ENCODE measurements at regions not wholly inside any gene's neighbourhood (a gene's known extent, or its start where the extent isn't known, plus 50 kb on each side); places are given as distances from the start of the nearest gene placed in this dataset.

- no peak overlapping the region for H3K4me3 ChIP-seq (ENCODE audit: low read length)
- H3K27ac ChIP-seq (ENCODE audit: low read length), result no peak overlapping the region
- peaks cover 11% of the 10 kb centered on the region for H3K27me3 ChIP-seq (ENCODE audit: control insufficient read depth, insufficient read depth, low read length)
- H3K36me3 ChIP-seq (ENCODE audit: control insufficient read depth, insufficient read depth, low read length), result no peaks in the 10 kb centered on the region
- H3K9me3 ChIP-seq (replicated peaks; ENCODE audit: control insufficient read depth, low read depth, low read length), result no peaks in the 10 kb centered on the region
- no peaks in the 10 kb centered on the region for H3K4me1 ChIP-seq (ENCODE audit: control insufficient read depth, insufficient read depth, low read length)
- WGBS (ENCODE audit: insufficient coverage), result 77% methylated on average over 3 of the region's 4 CpGs
- DNase-seq, result no peak
These were observed 114.8 kb upstream of the LHX5 start for GRCh38 chr12:113586461-113586860.

DNA sequence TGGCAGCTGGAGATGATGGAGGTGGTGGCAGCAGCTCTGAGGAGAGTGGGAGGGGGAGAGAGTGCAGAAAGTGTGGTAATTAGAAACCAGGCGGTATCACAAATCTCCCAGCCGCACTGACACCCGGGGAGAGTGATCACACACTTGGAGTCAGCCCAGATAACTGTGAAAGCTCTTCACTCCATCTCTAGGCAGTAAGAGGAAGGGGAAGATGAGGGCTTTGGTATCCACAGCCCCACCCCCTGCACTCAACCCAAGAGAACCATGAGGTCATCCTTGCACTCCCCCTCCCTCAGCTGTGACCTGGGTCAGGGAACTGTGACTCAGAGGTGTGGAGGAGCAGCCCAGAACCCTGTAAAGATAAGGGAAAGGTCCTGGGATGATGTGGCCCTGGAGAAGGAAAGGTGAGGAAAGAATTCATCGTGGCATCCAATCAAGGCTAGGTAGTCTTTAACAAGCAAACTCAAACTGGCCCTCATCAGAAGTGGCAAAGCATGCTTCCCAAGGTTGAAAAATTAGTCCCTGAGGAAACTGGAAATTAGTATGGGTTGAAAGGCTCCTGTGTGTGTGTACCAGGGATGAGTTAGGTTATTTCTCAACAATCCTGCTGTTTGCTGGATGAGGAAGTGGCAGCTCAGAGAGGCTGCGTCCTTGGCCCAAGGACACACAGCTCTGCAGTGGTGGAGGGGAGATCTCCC is 111.0 kb upstream of the LHX5 start:
- peaks cover 2% of the 10 kb centered on the region for H3K27me3 ChIP-seq (ENCODE audit: control insufficient read depth, insufficient read depth, low read length)
- WGBS (ENCODE audit: insufficient coverage), result 67% methylated on average over 1 of the region's 5 CpGs
- no peaks in the 10 kb centered on the region for H3K9me3 ChIP-seq (replicated peaks; ENCODE audit: control insufficient read depth, low read depth, low read length)
- no peak overlapping the region for H3K4me3 ChIP-seq (ENCODE audit: low read length)
- H3K36me3 ChIP-seq (ENCODE audit: control insufficient read depth, insufficient read depth, low read length), result no peaks in the 10 kb centered on the region
- H3K4me1 ChIP-seq (ENCODE audit: control insufficient read depth, insufficient read depth, low read length), result no peaks in the 10 kb centered on the region
- DNase-seq, result no peak
- no peak overlapping the region for H3K27ac ChIP-seq (ENCODE audit: low read length)

DNA sequence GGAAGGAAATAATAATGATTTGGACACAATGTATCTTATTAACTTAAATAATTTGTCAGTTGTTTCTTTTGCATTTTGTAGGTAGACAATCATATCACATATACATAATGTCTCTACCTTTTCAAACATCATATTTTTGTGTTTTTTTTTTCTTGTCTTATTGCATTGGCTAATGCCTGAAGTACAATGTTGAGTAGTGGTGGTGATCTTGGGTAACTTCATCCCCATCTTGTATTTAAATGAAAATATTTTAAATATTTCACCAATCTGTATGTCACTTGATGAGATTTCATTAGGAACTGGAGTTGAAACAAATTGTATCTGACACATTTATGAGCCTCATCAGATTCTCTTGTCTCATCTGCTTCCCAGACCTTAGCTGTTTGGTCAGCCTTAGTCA is 109.7 kb upstream of the LHX5 start:
- H3K27me3 ChIP-seq (ENCODE audit: control insufficient read depth, insufficient read depth, low read length), result no peaks in the 10 kb centered on the region
- H3K27ac ChIP-seq (ENCODE audit: low read length), result no peak overlapping the region
- no peak for DNase-seq
- H3K36me3 ChIP-seq (ENCODE audit: control insufficient read depth, insufficient read depth, low read length), result no peaks in the 10 kb centered on the region
- H3K9me3 ChIP-seq (replicated peaks; ENCODE audit: control insufficient read depth, low read depth, low read length), result no peaks in the 10 kb centered on the region
- no peaks in the 10 kb centered on the region for H3K4me1 ChIP-seq (ENCODE audit: control insufficient read depth, insufficient read depth, low read length)
- H3K4me3 ChIP-seq (ENCODE audit: low read length), result no peak overlapping the region

DNA sequence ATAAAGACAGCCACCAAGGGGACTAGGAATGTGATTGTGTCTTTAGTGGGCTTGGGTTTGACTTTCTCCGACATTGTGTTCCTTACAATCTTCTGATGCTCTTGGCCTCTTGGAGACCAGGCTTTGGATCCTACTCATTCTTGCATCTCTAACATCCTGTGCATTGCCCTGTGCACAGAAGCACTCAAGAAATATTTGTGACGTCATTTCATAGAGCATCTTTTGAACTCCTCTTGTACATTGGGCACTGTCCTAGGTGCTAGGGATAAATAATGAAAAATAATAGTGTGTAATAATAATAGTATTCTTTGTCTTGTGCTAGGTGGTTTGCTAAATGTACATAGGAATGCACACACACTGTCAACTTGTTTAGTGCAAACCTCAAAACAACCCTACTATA is 108.8 kb upstream of the LHX5 start:
- Histone ChIP-seq H3K27me3 (ENCODE audit: control insufficient read depth, insufficient read depth, low read length) (no peaks in the 10 kb centered on the region), H3K36me3 (ENCODE audit: control insufficient read depth, insufficient read depth, low read length) (no peaks in the 10 kb centered on the region), H3K27ac (ENCODE audit: low read length) (no peak overlapping the region), H3K4me3 (ENCODE audit: low read length) (no peak overlapping the region), H3K4me1 (ENCODE audit: control insufficient read depth, insufficient read depth, low read length) (no peaks in the 10 kb centered on the region), H3K9me3 (replicated peaks; ENCODE audit: control insufficient read depth, low read depth, low read length) (no peaks in the 10 kb centered on the region)
- no CpG with 5 or more reads among the region's 2 CpGs for WGBS (ENCODE audit: insufficient coverage)
- DNase-seq, result no peak

- Histone ChIP-seq H3K9me3 (replicated peaks; ENCODE audit: control insufficient read depth, low read depth, low read length) (no peaks in the 10 kb centered on the region), H3K36me3 (ENCODE audit: control insufficient read depth, insufficient read depth, low read length) (no peaks in the 10 kb centered on the region), H3K4me1 (ENCODE audit: control insufficient read depth, insufficient read depth, low read length) (no peaks in the 10 kb centered on the region), H3K27me3 (ENCODE audit: control insufficient read depth, insufficient read depth, low read length) (peaks cover 5% of the 10 kb centered on the region), H3K4me3 (ENCODE audit: low read length) (no peak overlapping the region), H3K27ac (ENCODE audit: low read length) (no peak overlapping the region)
- 20% methylated on average over 1 of the region's 7 CpGs for WGBS (ENCODE audit: insufficient coverage)
- DNase-seq, result no peak
These were observed 105.9 kb upstream of the LHX5 start for GRCh38 chr12:113577464-113578129.

- DNase-seq, result no peak
- H3K27me3 ChIP-seq (ENCODE audit: control insufficient read depth, insufficient read depth, low read length), result peaks cover 5% of the 10 kb centered on the region
- no peaks in the 10 kb centered on the region for H3K9me3 ChIP-seq (replicated peaks; ENCODE audit: control insufficient read depth, low read depth, low read length)
- no peak overlapping the region for H3K27ac ChIP-seq (ENCODE audit: low read length)
- no peak overlapping the region for H3K4me3 ChIP-seq (ENCODE audit: low read length)
- H3K36me3 ChIP-seq (ENCODE audit: control insufficient read depth, insufficient read depth, low read length), result no peaks in the 10 kb centered on the region
- WGBS (ENCODE audit: insufficient coverage), result 74% methylated on average over 10 of the region's 10 CpGs
- no peaks in the 10 kb centered on the region for H3K4me1 ChIP-seq (ENCODE audit: control insufficient read depth, insufficient read depth, low read length)
These were observed 103.7 kb upstream of the LHX5 start for GRCh38 chr12:113575386-113575785.

DNA sequence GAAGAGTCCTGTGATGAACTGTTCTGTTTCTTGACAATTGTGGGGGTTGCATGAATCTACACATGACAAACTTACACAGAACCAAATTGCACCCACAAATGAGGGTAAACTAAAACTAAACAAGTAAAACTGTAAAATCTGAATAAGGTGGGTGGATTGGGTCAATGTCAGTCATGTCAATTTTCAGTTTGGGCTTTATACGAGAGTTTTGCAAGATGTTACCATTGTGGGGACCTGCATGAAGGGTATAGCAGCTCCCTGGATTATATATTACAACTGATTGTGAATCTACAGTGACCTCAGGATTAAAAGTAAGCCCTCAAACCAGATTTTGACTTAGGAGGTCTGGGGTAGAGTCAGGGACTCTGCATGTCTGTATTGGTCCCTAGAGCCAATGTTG is 101.5 kb upstream of the LHX5 start:
- H3K27me3 ChIP-seq (ENCODE audit: control insufficient read depth, insufficient read depth, low read length), result peaks cover 8% of the 10 kb centered on the region
- H3K9me3 ChIP-seq (replicated peaks; ENCODE audit: control insufficient read depth, low read depth, low read length), result no peaks in the 10 kb centered on the region
- H3K36me3 ChIP-seq (ENCODE audit: control insufficient read depth, insufficient read depth, low read length), result no peaks in the 10 kb centered on the region
- no peak overlapping the region for H3K4me3 ChIP-seq (ENCODE audit: low read length)
- no peak for DNase-seq
- no peak overlapping the region for H3K27ac ChIP-seq (ENCODE audit: low read length)
- no CpG with 5 or more reads among the region's 1 CpG for WGBS (ENCODE audit: insufficient coverage)
- H3K4me1 ChIP-seq (ENCODE audit: control insufficient read depth, insufficient read depth, low read length), result no peaks in the 10 kb centered on the region

DNA sequence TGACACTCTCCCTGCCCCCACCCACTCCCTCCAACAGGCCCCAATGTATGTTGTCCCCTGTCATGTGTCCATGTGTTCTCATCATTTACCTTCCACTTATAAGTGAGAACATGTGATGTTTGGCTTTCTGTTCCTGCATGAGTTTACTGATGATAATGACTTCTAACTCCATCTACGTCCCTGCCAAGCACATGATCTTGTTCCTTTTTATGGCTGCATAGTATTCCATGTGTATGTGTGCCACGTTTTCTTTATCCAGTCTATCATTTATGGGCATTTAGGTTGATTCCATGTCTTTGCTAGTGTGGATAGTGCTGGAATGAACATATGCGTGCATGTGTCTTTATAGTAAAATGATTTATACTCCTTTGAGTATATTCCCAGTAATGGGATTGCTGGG is 100.0 kb upstream of the LHX5 start:
- H3K36me3 ChIP-seq (ENCODE audit: control insufficient read depth, insufficient read depth, low read length), result no peaks in the 10 kb centered on the region
- peaks cover 12% of the 10 kb centered on the region for H3K27me3 ChIP-seq (ENCODE audit: control insufficient read depth, insufficient read depth, low read length)
- H3K4me3 ChIP-seq (ENCODE audit: low read length), result no peak overlapping the region
- H3K9me3 ChIP-seq (replicated peaks; ENCODE audit: control insufficient read depth, low read depth, low read length), result no peaks in the 10 kb centered on the region
- H3K27ac ChIP-seq (ENCODE audit: low read length), result no peak overlapping the region
- no peak for DNase-seq
- H3K4me1 ChIP-seq (ENCODE audit: control insufficient read depth, insufficient read depth, low read length), result no peaks in the 10 kb centered on the region
- WGBS (ENCODE audit: insufficient coverage), result no CpG with 5 or more reads among the region's 3 CpGs

- peaks cover 19% of the 10 kb centered on the region for H3K27me3 ChIP-seq (ENCODE audit: control insufficient read depth, insufficient read depth, low read length)
- 44% methylated on average over 12 of the region's 17 CpGs for WGBS (ENCODE audit: insufficient coverage)
- DNase-seq, result no peak
These were observed 98.1 kb upstream of the LHX5 start for GRCh38 chr12:113569806-113570205.

DNA sequence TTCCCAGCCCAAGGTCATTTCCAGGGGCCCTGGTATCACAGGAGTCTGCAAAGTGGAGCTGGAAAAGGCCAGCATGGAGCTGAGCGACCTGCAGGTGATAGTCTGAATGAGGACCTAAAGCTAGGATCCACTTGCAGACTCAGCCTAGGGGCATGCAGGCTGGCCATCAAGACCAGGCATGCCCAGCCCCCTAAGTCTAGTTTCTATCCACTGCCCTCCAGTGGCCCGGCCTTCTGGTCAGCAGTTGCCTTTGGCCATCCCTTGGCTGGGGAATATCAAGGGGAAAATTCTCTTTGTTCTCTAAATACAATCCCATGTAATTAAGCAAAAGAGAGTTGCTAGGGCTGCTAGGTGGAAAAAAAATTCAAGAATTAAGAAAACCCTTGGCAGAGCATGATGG is 96.3 kb upstream of the LHX5 start:
- Histone ChIP-seq H3K27ac (ENCODE audit: low read length) (no peak overlapping the region), H3K9me3 (replicated peaks; ENCODE audit: control insufficient read depth, low read depth, low read length) (no peaks in the 10 kb centered on the region), H3K4me3 (ENCODE audit: low read length) (no peak overlapping the region), H3K27me3 (ENCODE audit: control insufficient read depth, insufficient read depth, low read length) (peaks cover 18% of the 10 kb centered on the region), H3K4me1 (ENCODE audit: control insufficient read depth, insufficient read depth, low read length) (no peaks in the 10 kb centered on the region), H3K36me3 (ENCODE audit: control insufficient read depth, insufficient read depth, low read length) (no peaks in the 10 kb centered on the region)
- whole genome bisulfite sequencing (ENCODE audit: insufficient coverage), result 100% methylated on average over 1 of the region's 2 CpGs
- DNase-seq, result no peak

More at GRCh38 chr12:113569806-113570205, 98.1 kb upstream of the LHX5 start:
- H3K4me1 ChIP-seq (ENCODE audit: control insufficient read depth, insufficient read depth, low read length), result no peaks in the 10 kb centered on the region
- no peaks in the 10 kb centered on the region for H3K36me3 ChIP-seq (ENCODE audit: control insufficient read depth, insufficient read depth, low read length)
- no peak overlapping the region for H3K4me3 ChIP-seq (ENCODE audit: low read length)
- no peaks in the 10 kb centered on the region for H3K9me3 ChIP-seq (replicated peaks; ENCODE audit: control insufficient read depth, low read depth, low read length)
- no peak overlapping the region for H3K27ac ChIP-seq (ENCODE audit: low read length)
